Liver (tissue), 8 donors: ENCODE measurements at regions not wholly inside any gene's neighbourhood (a gene's known extent, or its start where the extent isn't known, plus 50 kb on each side); places are given as distances from the start of the nearest gene placed in this dataset.

Source experiments
- DNase-seq: peaks from one replicate; pipeline ENCODE4 v3.0.0-alpha.2; 2017; ENCODE audit warnings: low spot score
- H3K27ac ChIP-seq, 2 donors: one replicate each; pipeline ENCODE4 v1.7.0; 2013; ENCODE audit warnings: inconsistent platforms in 2 of 2, low read length in 2 of 2, control low read depth in 1 of 2, low read depth in 1 of 2, mild to moderate bottlenecking in 1 of 2
- H3K27me3 ChIP-seq, 4 donors: one replicate each; pipeline versions ENCODE4 v1.6.1 to v1.7.0; 2013; ENCODE audit warnings: low read length in 3 of 4, inconsistent platforms in 1 of 4, mild to moderate bottlenecking in 1 of 4, moderate library complexity in 1 of 4; ENCODE audit not compliant: control insufficient read depth in 4 of 4, insufficient read depth in 4 of 4
- H3K36me3 ChIP-seq, 4 donors: one replicate each; pipeline versions ENCODE4 v1.6.1 to v1.7.0; 2013; ENCODE audit warnings: low read length in 3 of 4, mild to moderate bottlenecking in 3 of 4, low read depth in 1 of 4, moderate library complexity in 1 of 4; ENCODE audit not compliant: control insufficient read depth in 4 of 4, insufficient read depth in 3 of 4
- H3K4me1 ChIP-seq, 4 donors: one replicate each; pipeline versions ENCODE4 v1.6.1 to v1.7.0; 2013; ENCODE audit warnings: low read length in 3 of 4, mild to moderate bottlenecking in 3 of 4, moderate library complexity in 1 of 4; ENCODE audit not compliant: control insufficient read depth in 4 of 4, insufficient read depth in 4 of 4
- H3K4me3 ChIP-seq, 3 donors: one replicate each; pipeline versions ENCODE4 v1.6.1 to v1.7.0; 2013; ENCODE audit warnings: low read length in 3 of 3, control low read depth in 1 of 3, low read depth in 1 of 3, mild to moderate bottlenecking in 1 of 3
- H3K9ac ChIP-seq, 2 donors: one replicate each; pipeline ENCODE4 v1.7.0; 2013; ENCODE audit warnings: low read length in 2 of 2, mild to moderate bottlenecking in 2 of 2, moderate library complexity in 2 of 2, control low read depth in 1 of 2, low read depth in 1 of 2
- H3K9me3 ChIP-seq, 4 donors: one replicate each; pipeline versions ENCODE4 v1.6.1 to v1.7.0; 2013; ENCODE audit warnings: low read length in 3 of 4; ENCODE audit not compliant: control insufficient read depth in 4 of 4
- ATF3 ChIP-seq: IDR thresholded peaks from 2 replicates; pipeline ENCODE4 v1.6.1; 2016; ENCODE audit warnings: antibody characterized with exemption
- CTCF ChIP-seq: fragments of 150-350 bp; IDR thresholded peaks from 2 replicates; pipeline ENCODE4 v1.5.1; 2017; ENCODE audit warnings: improper control_type of control experiment, low read depth, low read length; ENCODE audit not compliant: missing input control
- EGR1 ChIP-seq, 2 donors: IDR thresholded peaks; 2 replicates each; pipeline ENCODE4 v1.6.1; 2016 to 2018; ENCODE audit warnings: antibody characterized with exemption in 2 of 2, low read depth in 2 of 2
- FOXA1 ChIP-seq: IDR thresholded peaks from 2 replicates; pipeline ENCODE4 v1.6.1; 2016; ENCODE audit warnings: antibody characterized with exemption
- FOXA2 ChIP-seq: IDR thresholded peaks from 2 replicates; pipeline ENCODE4 v1.6.1; 2016; ENCODE audit warnings: antibody characterized with exemption
- GABPA ChIP-seq, 2 donors: IDR thresholded peaks in 1 of 2; conservative IDR thresholded peaks in 1 of 2; 2 replicates each; pipeline ENCODE4 v1.6.1; 2016; ENCODE audit warnings: antibody characterized with exemption in 2 of 2, mild to moderate bottlenecking in 1 of 2, moderate library complexity in 1 of 2
- HNF4A ChIP-seq, 2 donors: conservative IDR thresholded peaks; 2 replicates each; pipeline ENCODE4 v1.6.1; 2016; ENCODE audit warnings: antibody characterized with exemption in 2 of 2, mild to moderate bottlenecking in 2 of 2
- JUND ChIP-seq, 2 donors: IDR thresholded peaks; 2 replicates each; pipeline ENCODE4 v1.6.1; 2016; ENCODE audit warnings: antibody characterized with exemption in 2 of 2
- MAX ChIP-seq: IDR thresholded peaks from 2 replicates; pipeline ENCODE4 v1.6.1; 2016; ENCODE audit warnings: antibody characterized with exemption
- NR2F2 ChIP-seq: IDR thresholded peaks from 2 replicates; pipeline ENCODE4 v1.6.1; 2016; ENCODE audit warnings: antibody characterized with exemption
- REST ChIP-seq: IDR thresholded peaks from 2 replicates; pipeline ENCODE4 v1.6.1; 2016; ENCODE audit warnings: antibody characterized with exemption, mild to moderate bottlenecking
- RXRA ChIP-seq, 2 donors: IDR thresholded peaks; 2 replicates each; pipeline ENCODE4 v1.6.1; 2017 to 2018; ENCODE audit warnings: antibody characterized with exemption in 2 of 2, mild to moderate bottlenecking in 1 of 2
- TAF1 ChIP-seq: conservative IDR thresholded peaks from 2 replicates; pipeline ENCODE4 v1.6.1; 2016; ENCODE audit warnings: antibody characterized with exemption, mild to moderate bottlenecking
- YY1 ChIP-seq: IDR thresholded peaks from 2 replicates; pipeline ENCODE4 v1.6.1; 2016; ENCODE audit warnings: antibody characterized with exemption, mild to moderate bottlenecking
- ZBTB33 ChIP-seq: IDR thresholded peaks from 2 replicates; pipeline ENCODE4 v1.6.1; 2016; ENCODE audit warnings: antibody characterized with exemption
- WGBS: extraction: QIAGEN DNeasy Blood & Tissue Kit; methylation state at CpG from one replicate; pipeline ENCODE4 v1.1.7; 2013; 5-methylcytosine and 5-hydroxymethylcytosine counted together
- donor health status: healthy.
- donor health status: healthy.
- donor health status: healthy.
- donor health status: healthy.
- donor health status: healthy.

- H3K9me3 ChIP-seq: peaks cover 0 to 3% (median 0%) of the 10 kb centered on the region in 4 donors
- WGBS: 70% methylated on average over 5 of the region's 5 CpGs
- H3K27me3 ChIP-seq: no peaks in the 10 kb centered on the region
- TF ChIP-seq REST (no peak), TAF1 (no peak), RXRA (IDR thresholded peaks at IDR 0.05) (no peak), HNF4A (conservative IDR thresholded peaks at IDR 0.05) (no peak), EGR1 (IDR thresholded peaks at IDR 0.05; ENCODE audit: low read depth in 2 of 2) (no peak), JUND (IDR thresholded peaks at IDR 0.05) (no peak), GABPA (IDR thresholded peaks at IDR 0.05 in 1 of 2, conservative IDR thresholded peaks at IDR 0.05 in 1 of 2) (no peak), FOXA1 (no peak), ZBTB33 (no peak), MAX (no peak), CTCF (no peak), ATF3 (no peak)
- no peaks in the 10 kb centered on the region for H3K4me1 ChIP-seq
- DNase-seq: no peak
- no peak overlapping the region for H3K9ac ChIP-seq
- H3K4me3 ChIP-seq: no peak overlapping the region
- no peak overlapping the region for H3K27ac ChIP-seq
- no peaks in the 10 kb centered on the region for H3K36me3 ChIP-seq
These were observed 56.3 kb downstream of the SLC24A2 start for GRCh38 chr9:19732441-19732951.

GRCh38 chr9:19728101-19728500 is 60.7 kb downstream of the SLC24A2 start:
- Histone ChIP-seq H3K4me3 (no peak overlapping the region), H3K9ac (no peak overlapping the region), H3K9me3 (peaks cover 0 to 3% (median 0%) of the 10 kb centered on the region in 4 donors), H3K4me1 (no peaks in the 10 kb centered on the region), H3K27me3 (no peaks in the 10 kb centered on the region), H3K27ac (no peak overlapping the region), H3K36me3 (no peaks in the 10 kb centered on the region)
- DNase-seq: no peak
- TF ChIP-seq YY1 (no peak), NR2F2 (no peak), EGR1 (IDR thresholded peaks at IDR 0.05; ENCODE audit: low read depth in 2 of 2) (no peak), CTCF (no peak), FOXA2 (no peak), HNF4A (conservative IDR thresholded peaks at IDR 0.05) (no peak), ATF3 (no peak)
- WGBS: 63% methylated on average over 5 of the region's 5 CpGs
